PC-3 (cell line): ENCODE measurements at regions not wholly inside any gene's neighbourhood (a gene's known extent, or its start where the extent isn't known, plus 50 kb on each side); places are given as distances from the start of the nearest gene placed in this dataset.

Source experiments
- ATAC-seq: fragments of 200-7000 bp; cut with Tn5 transposase; 2 replicates; pipeline ENCODE4 v1.9.1; 2020; ENCODE audit warnings: mild to moderate bottlenecking, moderate library complexity
- BruUV-seq: library from RNA; stranded (reverse); fragments of 400-500 nt; replicated peaks from 2 replicates; lab custom pipeline; 2021; lab: Mats Ljungman, UMichigan
- CTCF ChIA-PET: fragments of 300-600 bp; sonication (Branson Sonifier 250); formaldehyde crosslinking; loops from one replicate; lab custom pipeline; 2022; ENCODE audit warnings: antibody characterized with exemption; lab: Charles Lee
- POLR2A ChIA-PET: fragments of 300-600 bp; sonication (Branson Sonifier 250); formaldehyde crosslinking; loops from one replicate; lab custom pipeline; 2022; ENCODE audit warnings: antibody characterized with exemption; ENCODE audit not compliant: unreplicated experiment; lab: Charles Lee
- DNase-seq: peaks from one replicate; pipeline ENCODE4 v3.0.0-alpha.2; 2015
- H2AFZ ChIP-seq: fragments of 300-600 bp; sonication (generic); 2 replicates; pipeline ENCODE4 v1.6.0; 2016; ENCODE audit warnings: antibody characterized with exemption, low read length
- H3F3A ChIP-seq: fragments of 300-600 bp; sonication (generic); one replicate; pipeline ENCODE4 v1.6.0; 2017; ENCODE audit warnings: antibody characterized with exemption, low read length, control low read depth, mild to moderate bottlenecking; ENCODE audit not compliant: unreplicated experiment
- H3K27ac ChIP-seq: fragments of 300-600 bp; sonication (generic); 2 replicates; pipeline ENCODE4 v1.5.1; 2016; ENCODE audit warnings: mild to moderate bottlenecking, low read length
- H3K27me3 ChIP-seq: fragments of 300-600 bp; sonication (generic); 2 replicates; pipeline ENCODE4 v1.6.1; 2016; ENCODE audit warnings: low read length, mixed read lengths
- H3K36me3 ChIP-seq: fragments of 300-600 bp; sonication (generic); 2 replicates; pipeline ENCODE4 v1.6.1; 2016; ENCODE audit warnings: low read depth, mixed run types, low read length, mixed read lengths
- H3K4me1 ChIP-seq: fragments of 300-600 bp; sonication (generic); 2 replicates; pipeline ENCODE4 v1.5.1; 2016; ENCODE audit warnings: low read length; ENCODE audit not compliant: insufficient read depth
- H3K4me2 ChIP-seq: fragments of 300-600 bp; sonication (generic); 2 replicates; pipeline ENCODE4 v1.6.0; 2016; ENCODE audit warnings: low read length
- H3K4me3 ChIP-seq: fragments of 300-600 bp; sonication (generic); 2 replicates; pipeline ENCODE4 v1.5.1; 2016; ENCODE audit warnings: mild to moderate bottlenecking, low read length, mixed read lengths
- H3K79me2 ChIP-seq: fragments of 300-600 bp; sonication (generic); 2 replicates; pipeline ENCODE4 v1.6.1; 2017; ENCODE audit warnings: low read length, mixed read lengths
- H3K9ac ChIP-seq: fragments of 300-600 bp; sonication (generic); 2 replicates; pipeline ENCODE4 v1.6.0; 2016; ENCODE audit warnings: mild to moderate bottlenecking, low read length
- H3K9me2 ChIP-seq: fragments of 300-600 bp; sonication (generic); replicated peaks from 2 replicates; pipeline ENCODE4 v1.6.1; 2016; ENCODE audit warnings: mixed run types, low read length, mixed read lengths
- H3K9me3 ChIP-seq: fragments of 300-600 bp; sonication (generic); 2 replicates; pipeline ENCODE4 v1.6.1; 2016; ENCODE audit warnings: low read length, mixed read lengths
- H4K20me1 ChIP-seq: fragments of 300-600 bp; sonication (generic); 2 replicates; pipeline ENCODE4 v1.6.1; 2016; ENCODE audit warnings: low read length, mixed read lengths
- CTCF ChIP-seq: fragments of 300-600 bp; sonication (generic); conservative IDR thresholded peaks from 2 replicates; pipeline ENCODE4 v1.5.1; 2017; ENCODE audit warnings: antibody characterized with exemption, low read depth, mild to moderate bottlenecking, low read length
- EZH2 ChIP-seq: fragments of 300-600 bp; sonication (generic); IDR thresholded peaks from one replicate; pipeline ENCODE4 v1.6.1; 2017; ENCODE audit warnings: antibody characterized with exemption, mild to moderate bottlenecking, low read length; ENCODE audit not compliant: unreplicated experiment
- EZH2phosphoT487 ChIP-seq: fragments of 300-600 bp; sonication (generic); IDR thresholded peaks from 2 replicates; pipeline ENCODE4 v1.6.1; 2018; ENCODE audit warnings: mild to moderate bottlenecking, antibody characterized with exemption, low read length, borderline replicate concordance
- intact Hi-C: fragments of 100-400 bp; cut with micrococcal nuclease; formaldehyde crosslinking; loops from 2 replicates; pipeline ENCODE4 v1.9.0; 2023

DNA sequence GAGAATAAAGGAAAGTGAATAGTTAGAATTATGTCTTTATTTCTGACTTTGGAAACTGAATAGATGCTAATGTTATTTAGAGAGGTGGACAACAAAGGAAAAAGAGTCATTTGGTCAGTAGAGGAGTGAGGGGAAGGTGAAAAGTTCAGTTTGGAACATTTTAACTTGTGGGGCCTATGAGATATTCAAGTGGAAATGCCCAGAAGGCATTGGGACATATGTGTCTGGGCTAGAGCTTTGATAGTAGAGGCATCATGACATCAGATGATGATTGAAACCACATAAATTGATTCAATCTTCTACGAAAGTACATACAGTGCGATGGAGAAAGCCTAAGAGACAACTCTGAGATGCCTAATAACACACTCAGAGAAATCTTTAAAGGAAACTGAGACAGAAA, 151.7 kb upstream of the COL11A1 start:
- CTCF ChIA-PET: no interaction called here
- Histone ChIP-seq H3K9ac (no peak overlapping the region), H2AFZ (no peak overlapping the region), H3K4me2 (no peak overlapping the region), H3K9me3 (no peaks in the 10 kb centered on the region), H3K4me3 (no peak overlapping the region), H3K27me3 (peaks cover 18% of the 10 kb centered on the region; the same call in 1 of the 2 replicates), H3K79me2 (no peaks in the 10 kb centered on the region), H3K4me1 (no peaks in the 10 kb centered on the region), H3K9me2 (no peaks in the 10 kb centered on the region), H3K36me3 (no peaks in the 10 kb centered on the region), H3K27ac (no peak overlapping the region), H4K20me1 (no peaks in the 10 kb centered on the region), H3F3A (no peaks in the 10 kb centered on the region)
- TF ChIP-seq EZH2: no peak
- no peak for TF ChIP-seq CTCF
- no peak for TF ChIP-seq EZH2phosphoT487
- intact Hi-C loops: no loop called here
- DNase-seq (no peak), ATAC-seq (no peak)
- BruUV-seq: no TSS peak
- POLR2A ChIA-PET: no interaction called here

DNA sequence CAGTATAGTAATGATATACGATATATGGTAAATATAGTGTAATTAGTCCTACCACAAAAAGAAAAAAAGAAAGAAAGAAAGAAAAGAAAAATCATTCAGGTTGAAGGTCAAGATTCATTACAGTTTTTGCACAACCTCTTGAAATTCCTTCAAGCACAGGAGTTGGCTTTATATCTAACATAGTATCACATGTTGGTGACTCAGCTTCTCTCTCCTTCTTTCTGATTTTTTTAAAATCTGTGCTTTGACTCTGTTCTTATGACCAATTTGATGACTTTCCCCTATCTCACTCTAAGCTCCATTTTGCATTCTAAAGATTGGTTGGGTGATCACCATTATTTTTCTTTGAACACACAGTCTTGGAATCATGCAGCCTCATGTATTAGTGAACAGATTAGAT, 148.2 kb upstream of the COL11A1 start:
- no peaks in the 10 kb centered on the region for H3K9me2 ChIP-seq
- ChIA-PET CTCF (no interaction called here), POLR2A (no interaction called here)
- H3K4me1 ChIP-seq: no peaks in the 10 kb centered on the region
- ATAC-seq (no peak), DNase-seq (no peak)
- TF ChIP-seq EZH2: no peak
- TF ChIP-seq EZH2phosphoT487: no peak
- TF ChIP-seq CTCF: no peak
- H3K36me3 ChIP-seq: no peaks in the 10 kb centered on the region
- H3K9ac ChIP-seq: no peak overlapping the region
- H3K4me3 ChIP-seq: no peak overlapping the region
- H3K4me2 ChIP-seq: no peak overlapping the region
- no peak overlapping the region for H2AFZ ChIP-seq
- H3K27me3 ChIP-seq: peaks cover 18% of the 10 kb centered on the region; the same call in 1 of the 2 replicates
- H4K20me1 ChIP-seq: no peaks in the 10 kb centered on the region
- no peaks in the 10 kb centered on the region for H3F3A ChIP-seq
- intact Hi-C loops: no loop called here
- no peaks in the 10 kb centered on the region for H3K79me2 ChIP-seq
- no TSS peak for BruUV-seq
- no peak overlapping the region for H3K27ac ChIP-seq
- no peaks in the 10 kb centered on the region for H3K9me3 ChIP-seq

- Histone ChIP-seq H3K9ac (no peak overlapping the region), H3K9me3 (no peaks in the 10 kb centered on the region), H4K20me1 (no peaks in the 10 kb centered on the region), H3K9me2 (no peaks in the 10 kb centered on the region), H3K4me2 (no peak overlapping the region), H2AFZ (no peak overlapping the region), H3K79me2 (no peaks in the 10 kb centered on the region), H3K27ac (no peak overlapping the region), H3K27me3 (peaks cover 11% of the 10 kb centered on the region; the same call in 1 of the 2 replicates), H3F3A (no peaks in the 10 kb centered on the region), H3K4me1 (no peaks in the 10 kb centered on the region), H3K36me3 (no peaks in the 10 kb centered on the region), H3K4me3 (no peak overlapping the region)
- no peak for DNase-seq
- TF ChIP-seq CTCF: no peak
- no peak for TF ChIP-seq EZH2
- TF ChIP-seq EZH2phosphoT487: no peak
- ChIA-PET POLR2A (no interaction called here), CTCF (no interaction called here)
- no peak for ATAC-seq
- intact Hi-C loops: no loop called here
- BruUV-seq: no TSS peak
Observed at GRCh38 chr1:103254691-103255090, 146.4 kb upstream of the COL11A1 start.
